ENCODE measurements at regions not wholly inside any gene's neighbourhood (a gene's known extent, or its start where the extent isn't known, plus 50 kb on each side); places are given as distances from the start of the nearest gene placed in this dataset.

DNA sequence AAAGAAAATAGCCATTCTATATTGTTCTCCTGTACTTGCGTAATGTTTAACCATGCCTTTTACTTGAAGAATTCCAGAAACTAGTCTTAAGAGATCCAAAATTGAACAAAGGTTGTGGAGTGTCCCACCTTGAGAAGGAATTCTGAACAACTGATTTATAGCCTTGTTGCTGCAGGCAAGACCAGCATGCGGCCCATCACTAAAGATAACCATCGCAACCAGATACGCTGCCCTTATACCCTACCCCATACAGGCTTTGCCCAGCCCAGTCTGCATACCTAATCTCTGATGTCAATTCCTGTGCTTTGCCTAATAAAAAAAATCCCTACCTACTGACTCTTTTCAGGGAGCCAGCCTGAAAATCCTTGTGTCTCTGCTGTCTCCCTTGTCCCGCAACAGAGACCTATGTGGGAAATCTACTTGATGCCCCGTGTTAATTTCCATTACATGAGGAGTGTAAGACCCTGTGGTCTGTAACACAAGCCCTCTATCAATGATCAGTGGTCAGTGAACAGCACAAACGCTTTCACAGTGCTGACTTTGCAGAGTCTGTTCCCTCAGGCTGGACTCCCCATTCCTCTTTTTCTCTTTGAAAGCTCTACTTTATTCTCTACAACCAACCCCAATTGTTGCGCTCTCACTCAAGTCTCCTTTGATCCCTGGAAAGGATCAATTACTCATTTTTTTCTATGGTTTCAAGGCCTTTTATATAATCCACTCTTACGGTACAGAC, 125.7 kb upstream of the BTBD3 start:
- no peaks in the 10 kb centered on the region for H3K27me3 ChIP-seq (replicated peaks in 1 of 4; ENCODE audit: control insufficient read depth in 3 of 4, extremely low read depth in 1 of 4, insufficient read depth in 3 of 4, low read length in 3 of 4)
- H2BK120ac ChIP-seq (replicated peaks; ENCODE audit: low read depth, low read length) = no peak overlapping the region
- no peak for FAIRE-seq
- H3K79me2 ChIP-seq (ENCODE audit: control insufficient read depth in 1 of 2, insufficient read depth in 2 of 2, low read length in 2 of 2) = no peaks in the 10 kb centered on the region
- H3K56ac ChIP-seq (replicated peaks; ENCODE audit: insufficient read length, low read depth, low read length) = no peak overlapping the region
- H3K4ac ChIP-seq (replicated peaks; ENCODE audit: insufficient read length, low read depth, low read length) = no peak overlapping the region
- WGBS, 2 experiments (ENCODE audit: extremely low coverage in 1 of 2, insufficient coverage in 1 of 2, insufficient read length in 1 of 2, insufficient replicate concordance in 2 of 2, low coverage in 1 of 2, low lambda C conversion rate in 2 of 2, missing lambda C conversion rate in 1 of 2) = 77% methylated on average over 9 of the region's 9 CpGs; no CpG with 5 or more reads in 1 of the 2 experiments
- H3K36me3 ChIP-seq (ENCODE audit: control insufficient read depth in 2 of 4, insufficient read depth in 4 of 4, low read length in 3 of 4) = no peaks in the 10 kb centered on the region
- POLR2A ChIA-PET (ENCODE audit: partially characterized antibody) = no interaction called here
- H2BK20ac ChIP-seq (ENCODE audit: low read length) = no peak overlapping the region
- no peaks in the 10 kb centered on the region for H3K79me1 ChIP-seq (ENCODE audit: low read depth, low read length)
- peaks cover 2 to 12% (median 4%) of the 10 kb centered on the region in 4 experiments; a peak in 4 of 7 replicates for H3K4me1 ChIP-seq (replicated peaks in 1 of 4; ENCODE audit: control insufficient read depth in 3 of 4, insufficient read depth in 4 of 4, low read length in 3 of 4)
- H4K8ac ChIP-seq (ENCODE audit: extremely low read depth, insufficient read depth, low read length) = no peak overlapping the region
- H2AK5ac ChIP-seq (ENCODE audit: low read depth, low read length) = no peak overlapping the region
- no peak overlapping the region for H3K14ac ChIP-seq (ENCODE audit: insufficient read length)
- DNase-seq (ENCODE audit: low read depth in 1 of 2, low spot score in 2 of 2) = no peak
- H2BK5ac ChIP-seq (ENCODE audit: low read depth, low read length) = no peak overlapping the region
- H4K5ac ChIP-seq (ENCODE audit: insufficient read length, low read depth, low read length) = no peak overlapping the region
- H3K4me2 ChIP-seq (ENCODE audit: insufficient read depth in 1 of 2, low read depth in 2 of 2, low read length in 2 of 2) = no peak overlapping the region
- no peak overlapping the region for H4K91ac ChIP-seq (replicated peaks; ENCODE audit: insufficient read length, low read length)
- no peak overlapping the region for H2AFZ ChIP-seq (ENCODE audit: low read length)
- CTCF ChIA-PET (ENCODE audit: partially characterized antibody) = interaction anchor here (0.6 kb wide), 1 partner anchor 1387 kb away, joined by 3 read pairs; no protein-coding TSS in a partner anchor
- no peak overlapping the region for H3K27ac ChIP-seq (ENCODE audit: low read depth, low read length)
- H2BK12ac ChIP-seq (ENCODE audit: low read depth, low read length) = no peak overlapping the region
- H3K9ac ChIP-seq (replicated peaks in 1 of 4; ENCODE audit: extremely low read depth in 1 of 4, low read depth in 3 of 4, low read length in 3 of 4) = no peak overlapping the region
- no peaks in the 10 kb centered on the region for H4K20me1 ChIP-seq (replicated peaks in 1 of 2; ENCODE audit: control insufficient read depth in 1 of 2, insufficient read depth in 2 of 2, low read length in 2 of 2)
- no peak overlapping the region for H3K23ac ChIP-seq (ENCODE audit: insufficient read length)
- H2BK15ac ChIP-seq (ENCODE audit: low read length) = no peak overlapping the region
- H3K9me3 ChIP-seq (ENCODE audit: insufficient read depth in 2 of 2, low read depth in 1 of 2, low read length in 1 of 2) = no peaks in the 10 kb centered on the region
- no peak overlapping the region for H3K4me3 ChIP-seq (ENCODE audit: extremely low read depth in 1 of 4, insufficient read depth in 2 of 4, low read depth in 3 of 4, low read length in 4 of 4)
- H3K23me2 ChIP-seq (ENCODE audit: low read depth, low read length) = no peaks in the 10 kb centered on the region; the same call in 1 of the 2 replicates
- H3K18ac ChIP-seq (ENCODE audit: extremely low read depth, low read length) = no peak overlapping the region
- TF ChIP-seq CHD1 (IDR thresholded peaks at IDR 0.05; ENCODE audit: low read depth, low read length) (no peak), KDM5A (IDR thresholded peaks at IDR 0.05; ENCODE audit: low read length) (no peak), CBX8 (IDR thresholded peaks at IDR 0.05; ENCODE audit: borderline replicate concordance, low read depth, low read length) (no peak), SP2 (IDR thresholded peaks at IDR 0.05; ENCODE audit: low read length) (no peak), JUND (IDR thresholded peaks at IDR 0.05; ENCODE audit: low read length) (no peak), MAFK (IDR thresholded peaks at IDR 0.05; ENCODE audit: low read depth, low read length) (no peak), USF2 (IDR thresholded peaks at IDR 0.05; ENCODE audit: low read length) (no peak), HDAC2 (IDR thresholded peaks at IDR 0.05; ENCODE audit: borderline replicate concordance in 1 of 2, low read depth in 2 of 2, low read length in 2 of 2) (no peak), FOSL1 (IDR thresholded peaks at IDR 0.05; ENCODE audit: insufficient read depth, low read depth, low read length) (no peak), SIRT6 (IDR thresholded peaks at IDR 0.05; ENCODE audit: low read length) (no peak), CBX5 (IDR thresholded peaks at IDR 0.05; ENCODE audit: low read depth, low read length) (no peak), SIX5 (IDR thresholded peaks at IDR 0.05; ENCODE audit: low read depth, low read length) (no peak), HDAC6 (IDR thresholded peaks at IDR 0.05; ENCODE audit: low read depth, low read length) (no peak)

Measured in H1 (cell line).